Activated gamma-delta T cell treated with anti-CD3 and anti-CD28 coated beads, Interleukin-2, amount 50 U/mL, for 16 hours (primary cell): ENCODE measurements at regions not wholly inside any gene's neighbourhood (a gene's known extent, or its start where the extent isn't known, plus 50 kb on each side); places are given as distances from the start of the nearest gene placed in this dataset.

ENCODE experiments used
- DNase-seq: peaks from one replicate; pipeline ENCODE4 v3.0.0-alpha.2; 2020; ENCODE audit warnings: low read depth

DNA sequence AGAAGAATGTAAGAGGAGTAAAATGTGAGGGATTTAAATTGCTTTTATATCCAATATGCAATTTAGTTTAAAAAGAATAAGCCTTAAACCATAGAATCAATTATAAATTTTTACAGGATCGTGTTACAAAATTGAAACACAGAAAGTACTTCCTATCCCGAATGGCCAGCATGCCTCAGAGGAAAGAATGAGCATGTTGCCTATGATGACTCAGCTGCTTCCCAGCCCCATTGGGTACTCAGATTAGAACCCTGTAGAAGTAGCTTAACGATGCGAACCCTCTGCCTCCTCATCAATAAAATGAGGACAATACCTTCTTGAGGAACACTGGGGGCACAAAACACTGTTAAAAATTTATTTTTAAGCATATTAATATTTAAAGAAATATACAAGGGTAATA, 113.4 kb upstream of the CDK1 start:
- DNase-seq, result no peak

DNA sequence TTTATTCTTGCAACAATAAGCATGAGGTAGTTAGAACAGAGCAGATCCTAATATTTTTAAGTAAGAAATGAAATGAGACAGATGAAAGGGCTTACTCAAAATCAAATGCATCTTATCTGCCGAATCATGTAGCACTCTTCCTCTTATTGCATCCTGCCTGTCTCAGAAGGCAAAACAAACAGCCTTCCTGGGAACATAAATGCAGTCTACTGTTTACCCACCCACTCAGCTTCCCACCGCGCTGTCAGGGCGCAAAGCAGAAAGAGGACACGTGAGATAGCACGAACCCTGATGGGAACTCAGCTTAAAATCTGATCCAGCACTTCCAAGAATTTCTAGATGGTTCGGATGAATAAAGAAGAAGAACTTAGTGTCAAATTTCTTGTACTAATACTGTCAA, 114.4 kb upstream of the CDK1 start:
- no peak for DNase-seq

DNA sequence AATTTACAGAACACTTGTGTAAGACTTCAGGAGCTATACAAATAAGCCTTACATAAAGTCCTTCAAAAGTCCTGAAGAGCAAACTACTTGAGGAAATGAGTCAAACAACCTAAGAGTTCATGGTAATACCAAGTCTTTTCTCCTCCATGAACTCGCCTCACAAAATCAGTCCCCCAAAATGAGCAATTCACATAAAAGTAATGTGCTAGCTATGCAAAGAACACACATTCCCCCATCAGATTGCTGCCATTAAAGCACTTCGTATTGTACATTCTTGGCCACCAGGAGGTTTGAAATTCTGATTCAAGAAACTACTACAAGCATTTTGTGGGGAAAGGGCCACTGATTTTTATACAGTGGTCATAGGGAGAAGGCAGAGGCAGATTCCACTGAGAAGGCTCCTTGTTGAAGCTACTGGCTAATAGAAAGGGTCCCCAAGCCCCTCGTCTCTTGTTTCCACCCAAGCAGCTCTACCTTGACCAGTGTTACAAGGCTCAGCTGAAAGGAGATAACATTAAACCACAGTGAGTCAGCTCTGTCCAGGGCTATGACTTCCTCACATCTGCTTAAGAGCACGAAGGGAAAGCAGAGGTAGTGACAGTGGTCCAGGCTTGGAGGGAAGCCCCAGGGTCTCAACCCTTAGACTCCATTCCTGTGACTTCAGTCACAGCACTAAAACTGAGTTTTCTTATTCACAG, 115.2 kb upstream of the CDK1 start:
- no peak for DNase-seq

DNA sequence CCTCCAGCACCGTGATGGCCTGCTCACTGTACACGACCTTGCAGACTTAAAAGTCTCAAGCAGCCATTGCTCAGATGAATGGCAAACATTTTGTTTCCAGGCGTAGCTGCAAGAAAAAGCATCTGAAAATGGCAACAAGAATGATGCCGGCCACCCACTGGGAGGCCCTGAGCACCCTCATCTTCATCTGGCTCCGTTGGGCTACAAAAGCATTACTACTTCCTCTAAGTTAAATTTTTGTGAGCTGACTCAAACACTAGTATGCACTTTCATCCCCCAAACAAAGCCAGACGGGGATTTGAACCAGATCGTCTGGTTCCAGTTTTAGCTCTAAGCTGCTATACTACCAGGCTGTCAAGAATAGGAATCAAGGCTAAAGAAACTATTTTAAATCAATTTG, 116.6 kb upstream of the CDK1 start:
- no peak for DNase-seq

DNA sequence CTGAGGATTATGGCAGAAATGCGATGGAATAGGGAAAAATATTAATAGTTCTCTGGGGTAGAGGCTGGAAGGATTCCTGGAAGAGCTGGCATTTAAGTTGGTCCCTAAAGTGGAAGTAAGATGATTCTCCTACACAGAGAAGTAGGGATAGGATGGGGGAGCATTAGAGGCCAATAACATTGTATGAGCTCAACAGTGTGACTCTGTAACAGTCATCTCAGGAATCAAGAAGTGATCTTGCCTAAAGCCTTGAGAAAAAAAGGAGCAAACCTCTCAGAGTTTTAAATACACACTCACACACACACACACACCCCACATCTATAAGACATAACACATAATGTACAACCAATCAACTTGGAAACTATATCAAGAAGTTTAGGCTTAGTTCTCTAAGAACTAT, 117.7 kb upstream of the CDK1 start:
- no peak for DNase-seq

DNA sequence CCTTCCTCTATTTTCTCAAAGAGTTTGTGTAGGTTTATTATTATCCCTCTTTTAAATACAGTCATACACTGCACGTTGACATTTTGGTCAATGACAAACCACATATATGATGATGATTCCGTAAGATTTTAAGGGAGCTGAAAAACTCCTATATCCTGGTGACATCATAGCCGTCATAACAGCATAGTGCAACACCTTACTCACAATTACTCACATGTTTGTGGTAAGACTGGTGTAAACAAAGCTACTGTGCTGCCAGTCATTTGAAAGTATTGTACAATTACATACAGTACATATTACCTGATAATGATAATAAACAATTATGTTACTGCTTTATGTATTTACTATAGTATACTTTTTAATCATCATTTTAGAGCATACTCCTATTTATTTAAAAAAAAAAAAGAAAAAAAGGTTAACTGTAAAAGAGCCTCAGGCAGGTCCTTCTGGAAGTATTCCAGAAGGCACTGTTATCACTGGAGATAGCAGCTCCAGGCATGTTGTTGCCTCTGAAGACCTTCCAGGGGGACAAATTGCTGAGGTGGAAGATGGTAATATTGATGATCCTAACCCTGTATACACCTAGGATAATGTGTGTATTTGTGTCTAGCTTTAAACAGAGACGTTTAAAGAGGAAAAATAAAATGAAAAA, 123.3 kb upstream of the CDK1 start:
- DNase-seq, result no peak

DNA sequence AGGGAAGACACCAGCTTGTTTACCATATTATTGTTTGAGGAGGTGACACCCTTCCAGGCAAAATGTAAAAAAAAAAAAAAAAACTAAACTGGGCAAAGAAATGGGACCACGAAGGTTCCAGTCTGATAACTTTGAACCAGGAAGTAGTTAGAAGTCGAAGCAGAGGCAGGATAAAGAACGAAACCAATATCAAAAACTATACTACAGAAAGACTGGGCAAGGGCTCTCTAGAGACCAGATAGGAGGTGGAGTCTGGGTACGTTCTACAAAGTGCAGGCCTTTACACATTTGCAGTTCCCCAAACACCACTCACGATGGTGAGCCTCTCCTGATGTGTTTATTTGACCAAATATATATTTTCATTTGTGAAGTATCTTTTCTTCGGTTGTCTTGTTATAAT, 125.7 kb upstream of the CDK1 start:
- no peak for DNase-seq

DNA sequence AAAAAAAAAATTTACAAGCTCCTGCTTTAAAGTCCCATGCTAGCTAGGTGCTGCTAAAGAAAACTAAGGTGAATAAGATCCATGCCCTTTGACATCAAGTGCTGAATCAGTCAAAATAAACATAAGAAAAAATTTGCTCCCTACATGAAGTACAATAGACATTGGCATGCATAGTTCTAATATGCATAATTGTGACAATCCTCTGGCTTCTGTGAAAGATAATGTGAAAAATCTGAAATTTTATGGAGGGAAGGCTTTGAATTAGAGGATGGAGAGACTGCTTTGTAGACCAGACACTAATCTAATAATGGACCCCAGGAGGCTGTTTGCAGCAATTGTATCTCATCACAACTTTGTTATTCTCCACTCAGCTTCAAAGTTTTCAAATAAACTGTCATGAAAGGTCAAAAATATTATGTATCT, 127.9 kb upstream of the CDK1 start:
- no peak for DNase-seq

DNA sequence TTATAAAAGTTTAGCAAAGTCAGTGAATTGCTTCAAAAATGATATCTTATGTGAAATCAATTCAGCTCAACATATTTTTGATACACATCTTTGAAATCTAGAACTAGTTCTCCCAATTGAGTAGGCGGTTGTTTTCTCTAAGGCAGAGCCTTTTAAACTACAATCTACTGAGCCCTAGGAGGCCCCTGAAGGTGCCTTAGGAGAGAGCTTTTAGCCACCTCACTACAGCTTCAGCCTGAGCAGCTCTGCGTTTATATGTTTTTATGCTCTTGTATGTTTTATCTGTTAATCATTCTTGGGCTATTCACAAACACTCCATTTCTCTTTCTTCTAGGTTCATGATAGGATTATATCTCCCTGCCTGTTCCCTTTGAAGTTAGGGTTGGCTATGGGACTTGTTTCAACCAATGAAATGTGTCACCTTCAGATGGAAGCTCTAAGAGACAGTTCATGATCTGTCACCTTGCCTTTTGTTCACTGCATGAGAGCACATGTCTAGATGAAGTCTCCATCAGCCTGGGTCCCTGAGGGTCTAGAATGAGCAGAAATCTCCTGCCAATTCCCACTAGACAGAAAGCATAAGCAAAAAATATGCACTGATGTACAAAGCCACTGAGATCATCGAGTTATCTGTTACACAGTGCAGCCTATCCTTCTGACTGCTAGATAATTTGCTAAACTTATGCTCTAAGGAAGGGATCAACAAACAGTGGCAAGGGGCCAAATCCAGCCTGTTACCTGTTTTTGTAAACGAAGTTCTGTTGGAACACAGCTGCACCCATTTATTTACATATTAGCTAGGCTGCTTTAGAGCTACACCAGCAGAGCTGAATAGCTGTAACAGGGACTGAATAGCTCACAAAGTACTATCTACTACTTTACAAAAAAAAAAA, 128.5 kb upstream of the CDK1 start:
- no peak for DNase-seq

DNA sequence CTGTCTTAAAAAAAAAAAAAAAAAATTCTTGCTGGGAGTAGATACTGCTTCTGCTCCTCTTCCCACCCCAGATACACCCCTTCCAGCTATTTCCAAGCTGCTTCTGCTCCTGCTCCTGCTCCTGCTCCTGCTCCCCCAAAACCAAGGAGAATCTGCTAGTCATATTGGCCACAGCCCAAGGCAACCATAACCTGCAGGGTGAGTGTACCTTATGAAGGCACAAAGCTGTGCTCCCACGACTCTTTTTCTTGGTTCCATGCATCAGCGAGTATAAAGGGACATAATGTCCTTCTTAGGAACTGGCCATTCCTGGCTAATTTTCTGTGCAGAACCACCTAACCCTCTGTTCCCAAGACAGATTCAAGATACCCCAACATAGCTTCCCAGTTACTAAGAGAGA, 129.5 kb upstream of the CDK1 start:
- DNase-seq, result no peak

DNA sequence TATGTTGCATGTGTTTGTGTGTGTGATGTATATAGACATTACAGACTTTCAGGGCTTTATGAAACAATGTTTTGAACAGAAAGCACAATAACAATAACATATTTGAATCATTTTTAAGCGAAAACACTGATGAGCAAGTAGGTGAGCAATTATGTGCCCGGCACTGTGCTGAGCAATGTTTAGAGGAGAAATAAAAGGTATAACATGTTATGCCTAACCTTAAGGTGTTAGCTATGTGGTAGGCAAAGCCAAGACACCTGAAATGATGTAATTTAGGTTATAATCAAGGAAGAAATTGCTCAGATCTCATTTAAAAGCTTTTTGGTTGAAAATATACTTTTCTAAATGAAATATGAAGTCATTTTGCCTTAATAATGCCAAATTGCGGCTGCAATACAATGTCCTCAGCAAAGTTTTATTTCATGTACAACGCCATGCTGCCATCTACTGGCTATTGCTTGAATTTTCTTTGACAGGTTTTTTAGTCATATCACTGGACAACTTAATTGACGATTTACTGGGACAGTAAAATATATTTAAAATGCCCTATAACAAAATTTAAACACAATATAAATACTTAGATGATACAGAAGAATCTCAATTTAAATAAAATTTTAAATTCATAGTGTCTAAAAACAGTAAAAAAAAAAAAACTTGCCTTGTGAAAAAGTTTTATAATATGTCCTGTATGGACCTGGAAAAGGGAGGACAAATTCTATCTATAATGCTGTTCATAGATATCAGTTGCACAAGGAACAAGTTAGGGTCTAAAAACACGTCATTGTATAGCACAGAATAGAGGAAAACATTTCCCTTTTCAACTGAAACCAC, 131.1 kb upstream of the CDK1 start:
- peak; percentile 12 for DNase-seq

DNA sequence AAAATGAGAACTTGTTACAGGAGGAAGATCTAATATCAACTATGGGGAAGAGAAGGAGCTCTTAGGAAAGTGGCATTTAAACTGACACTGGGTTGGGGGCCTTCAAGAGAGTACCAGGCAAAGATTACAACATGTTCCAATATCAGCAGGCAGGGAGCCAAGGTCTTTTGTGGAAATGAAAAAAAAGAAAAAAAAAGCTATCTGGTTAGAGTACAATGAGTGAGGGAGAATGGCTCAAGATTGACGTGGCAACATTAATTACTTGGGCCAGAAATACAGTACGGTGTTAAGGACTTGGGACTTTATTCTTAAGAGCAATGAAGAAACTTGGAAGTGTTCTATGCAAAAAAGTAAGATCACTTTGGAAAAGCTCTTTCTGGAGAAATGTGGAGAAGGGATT, 132.3 kb upstream of the CDK1 start:
- no peak for DNase-seq

DNA sequence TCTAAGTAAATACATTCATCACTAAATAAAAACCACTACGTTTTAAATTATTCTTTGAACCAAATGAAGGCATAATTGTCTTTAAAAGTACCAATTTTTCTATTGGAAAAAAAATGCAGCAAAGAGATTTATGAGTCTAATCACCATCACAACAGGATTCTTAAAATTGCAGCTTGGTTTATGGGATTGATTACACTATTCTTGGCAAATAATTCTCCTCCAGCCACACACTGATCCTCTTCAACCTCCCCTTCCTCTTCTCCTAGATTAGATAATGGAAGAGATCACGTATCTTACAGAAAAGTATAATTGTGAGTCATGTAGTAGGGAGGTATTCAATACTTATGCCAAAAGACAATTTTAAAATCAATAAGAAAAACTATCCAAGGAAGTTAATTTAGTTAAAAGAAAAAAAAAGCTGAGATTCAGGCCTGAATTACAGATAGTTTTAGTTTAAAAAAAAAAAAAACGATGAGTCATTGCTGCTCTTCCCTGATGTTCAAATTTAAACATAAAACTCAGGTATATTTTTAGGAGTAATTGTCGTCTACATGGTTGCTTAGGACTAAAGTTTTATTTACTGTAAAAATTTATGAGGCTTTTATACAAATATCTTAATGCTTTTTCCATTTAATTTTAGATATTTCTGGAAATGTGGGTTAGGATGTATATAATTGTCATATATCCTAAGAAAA, 133.7 kb upstream of the CDK1 start:
- DNase-seq, result no peak

DNA sequence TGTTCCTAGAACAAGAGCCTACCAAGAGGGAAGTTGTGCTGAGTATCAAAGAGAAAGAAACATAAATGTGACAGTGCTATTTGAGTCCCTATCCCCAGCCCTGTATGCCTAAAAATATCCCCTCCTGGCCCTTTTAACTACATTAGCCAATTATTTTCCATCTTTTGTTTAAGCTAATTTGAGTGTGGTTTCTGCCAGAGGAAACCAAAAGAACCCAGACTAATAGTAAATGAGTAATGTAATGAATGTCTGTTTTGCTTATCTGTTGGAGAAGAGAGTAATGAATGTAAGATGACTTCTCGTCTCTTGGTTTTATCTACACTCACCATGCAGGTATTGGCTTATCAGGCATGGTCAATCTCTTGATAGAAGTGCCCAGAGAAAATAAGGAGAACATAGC, 134.4 kb upstream of the CDK1 start:
- no peak for DNase-seq

DNA sequence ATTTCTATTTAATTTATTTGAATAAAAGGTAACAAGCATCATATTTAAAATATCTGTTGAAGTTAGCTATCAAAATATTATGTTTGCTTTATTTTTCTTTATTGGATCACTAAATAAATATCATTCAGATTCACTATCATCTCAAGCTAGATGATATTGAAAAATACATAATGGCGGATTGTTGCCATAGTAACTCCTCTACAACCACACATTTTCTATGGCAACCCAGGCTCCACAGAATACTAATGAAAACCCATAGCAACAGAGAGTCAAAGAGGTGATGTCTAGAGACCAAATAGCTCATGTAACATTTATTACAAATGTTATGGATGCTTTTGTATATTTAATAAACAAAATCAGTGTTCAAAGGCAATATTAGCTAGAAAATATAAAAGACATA, 148.9 kb upstream of the CDK1 start:
- no peak for DNase-seq

DNA sequence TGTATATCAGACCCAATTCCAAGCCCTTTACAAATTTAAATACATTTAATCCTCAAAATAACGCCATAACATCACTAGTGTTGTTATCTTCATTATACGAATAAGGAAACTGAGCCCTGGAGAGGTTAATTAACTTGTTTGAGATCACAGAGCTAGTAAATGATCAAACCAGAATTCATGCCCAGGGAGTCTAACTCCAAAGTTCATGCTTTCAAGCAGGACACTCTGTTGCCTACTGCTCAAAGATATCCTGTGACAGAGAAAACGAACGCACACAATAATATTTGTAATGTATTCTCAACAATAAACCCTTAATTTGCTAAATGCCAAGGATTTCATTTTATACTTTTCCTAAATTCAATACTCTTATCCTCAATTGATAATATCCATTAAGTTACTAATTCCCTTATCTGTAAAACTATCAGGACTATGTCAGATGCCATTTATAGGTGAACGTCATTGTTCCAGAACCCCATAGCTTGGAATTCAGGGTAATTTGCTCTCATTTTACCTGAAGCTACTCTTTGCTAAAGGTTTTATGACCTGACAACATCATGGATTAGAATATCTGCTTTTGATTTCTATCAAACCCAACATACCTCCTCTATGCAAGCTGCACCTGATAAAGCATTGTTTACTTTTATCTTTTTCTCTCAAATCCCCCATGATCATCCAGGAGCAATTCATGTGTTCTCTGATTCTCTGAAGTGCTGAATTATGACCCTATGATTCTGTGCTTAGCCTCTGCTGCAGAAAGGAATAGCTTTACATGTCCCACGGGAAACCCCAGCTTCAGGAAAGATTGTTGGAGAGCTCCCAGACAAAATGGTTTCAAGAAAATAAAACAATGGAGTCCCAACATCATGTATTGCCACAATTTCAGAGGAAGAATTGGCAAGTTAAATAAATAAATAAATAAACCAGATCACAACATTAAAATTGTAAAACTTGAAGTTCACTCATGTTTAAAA, 150.2 kb upstream of the CDK1 start:
- no peak for DNase-seq

DNA sequence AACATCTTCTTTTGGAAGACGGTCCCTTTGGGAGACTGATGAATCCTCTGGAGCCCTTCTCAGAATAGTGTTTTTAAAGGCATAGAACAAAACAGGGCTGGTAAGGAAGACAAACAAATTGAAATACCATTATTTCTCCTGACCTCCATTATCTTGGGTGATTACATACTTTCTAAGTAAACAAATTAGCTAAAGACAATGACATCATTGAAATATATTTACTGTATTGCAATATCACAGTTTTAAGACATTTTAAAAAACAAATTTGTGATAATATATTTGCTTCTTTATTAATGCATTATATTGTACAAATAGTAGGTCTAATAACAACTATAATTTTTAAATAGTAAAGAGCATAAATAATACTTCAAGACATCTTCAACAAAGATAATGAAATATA, 152.2 kb upstream of the CDK1 start:
- no peak for DNase-seq

DNA sequence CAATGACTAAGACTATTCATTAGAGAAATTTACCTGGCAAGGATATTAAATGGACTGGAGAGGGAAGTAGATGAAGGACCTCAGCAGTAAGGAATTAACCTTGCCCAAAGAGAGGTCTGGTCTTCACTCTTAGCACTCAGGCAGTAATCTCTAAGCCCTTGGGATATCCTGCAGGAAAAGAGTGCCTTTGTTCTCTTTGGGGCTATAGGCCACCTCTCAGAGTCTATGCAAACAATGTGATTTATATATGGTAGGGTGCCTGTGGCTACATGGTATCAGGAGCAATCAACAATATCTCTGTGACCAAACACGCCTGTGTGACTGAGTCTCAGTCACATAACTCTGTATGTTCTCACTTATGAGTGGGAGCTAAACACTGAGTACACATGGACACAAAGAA, 154.7 kb upstream of the CDK1 start:
- DNase-seq, result no peak

DNA sequence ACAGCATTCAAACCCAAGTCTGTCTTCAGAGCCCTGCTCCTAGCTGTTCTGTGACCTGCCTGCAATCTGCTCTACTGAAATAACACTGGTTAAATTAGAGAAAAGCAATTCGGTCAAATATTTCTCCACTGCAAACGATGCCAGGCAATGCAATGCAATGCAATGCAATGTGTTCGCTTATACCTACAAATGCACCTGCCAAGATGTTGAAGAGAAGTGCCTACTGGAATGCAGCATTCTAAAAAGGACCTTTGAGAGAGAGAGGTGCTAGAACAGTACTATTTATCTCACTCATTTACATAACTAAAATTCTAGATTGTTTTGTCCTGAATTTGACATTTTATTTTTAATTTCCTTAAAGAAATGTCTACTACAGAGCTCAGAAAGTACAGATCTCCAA, 157.3 kb upstream of the CDK1 start:
- DNase-seq, result no peak

DNA sequence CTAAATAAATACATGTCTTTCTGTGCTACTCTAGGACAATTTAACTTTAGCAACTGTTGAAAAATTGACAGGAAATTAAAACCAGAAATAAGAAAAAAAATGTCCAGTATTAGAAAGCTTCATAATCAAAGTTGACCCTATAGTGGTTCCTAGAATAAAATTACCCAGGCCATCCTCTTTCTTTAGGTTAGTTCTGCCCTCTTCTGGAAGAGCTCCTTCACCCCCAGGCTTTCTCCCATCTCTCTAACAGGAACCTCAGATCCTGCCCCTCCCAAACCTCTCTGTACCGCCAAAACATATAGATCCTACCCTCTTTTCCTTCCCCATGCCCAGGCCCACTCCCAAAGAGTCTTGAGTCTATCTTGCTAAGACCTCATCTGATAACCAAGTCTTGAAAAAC, 159.4 kb upstream of the CDK1 start:
- no peak for DNase-seq
